GM23338 (cell line): ENCODE measurements at regions not wholly inside any gene's neighbourhood (a gene's known extent, or its start where the extent isn't known, plus 50 kb on each side); places are given as distances from the start of the nearest gene placed in this dataset.

ENCODE experiments used
- ATAC-seq: fragments of 200-7000 bp; cut with Tn5 transposase; 3 replicates; pipeline ENCODE4 v1.9.1; 2020
- DNase-seq: peaks from one replicate; pipeline ENCODE4 v3.0.0-alpha.2; 2015; ENCODE audit warnings: low spot score
- H2AFZ ChIP-seq: fragments of 200-600 bp; sonication (generic); 2 replicates; pipeline ENCODE4 v1.8.0; 2016; ENCODE audit warnings: antibody characterized with exemption, mild to moderate bottlenecking, moderate library complexity
- H3F3A ChIP-seq: fragments of 200-600 bp; sonication (generic); replicated peaks from 2 replicates; pipeline ENCODE4 v1.8.0; 2017; ENCODE audit warnings: antibody characterized with exemption, mixed run types, low read depth
- H3K27ac ChIP-seq: fragments of 200-600 bp; sonication (generic); 2 replicates; pipeline ENCODE4 v1.6.1; 2016; ENCODE audit warnings: low read depth
- H3K27me3 ChIP-seq: fragments of 200-600 bp; sonication (generic); 2 replicates; pipeline ENCODE4 v1.8.0; 2016; ENCODE audit warnings: mild to moderate bottlenecking, mixed run types, moderate library complexity; ENCODE audit not compliant: insufficient read depth
- H3K36me3 ChIP-seq: fragments of 200-600 bp; sonication (generic); 2 replicates; pipeline ENCODE4 v1.8.0; 2016; ENCODE audit warnings: mild to moderate bottlenecking; ENCODE audit not compliant: insufficient read depth
- H3K4me1 ChIP-seq: fragments of 200-600 bp; sonication (generic); 2 replicates; pipeline ENCODE4 v1.8.0; 2016; ENCODE audit warnings: mild to moderate bottlenecking, moderate library complexity; ENCODE audit not compliant: insufficient read depth
- H3K4me2 ChIP-seq: fragments of 200-600 bp; sonication (generic); 2 replicates; pipeline ENCODE4 v1.7.1; 2017; ENCODE audit warnings: mixed run types
- H3K4me3 ChIP-seq: fragments of 200-600 bp; sonication (generic); 2 replicates; pipeline ENCODE4 v1.6.1; 2016; ENCODE audit warnings: mixed run types
- H3K79me2 ChIP-seq: fragments of 200-600 bp; sonication (generic); replicated peaks from 2 replicates; pipeline ENCODE4 v1.8.0; 2017; ENCODE audit warnings: mild to moderate bottlenecking; ENCODE audit not compliant: insufficient read depth
- H3K9me2 ChIP-seq: fragments of 200-600 bp; sonication (generic); 2 replicates; pipeline ENCODE4 v1.8.0; 2017; ENCODE audit not compliant: insufficient read depth
- H4K20me1 ChIP-seq: fragments of 200-600 bp; sonication (generic); replicated peaks from 2 replicates; pipeline ENCODE4 v1.8.0; 2017; ENCODE audit warnings: mild to moderate bottlenecking; ENCODE audit not compliant: insufficient read depth
- H3K27ac Mint-ChIP-seq: 2 replicates; pipeline ENCODE4 v1.8.0; 2020; ENCODE audit warnings: inconsistent platforms, mild to moderate bottlenecking, moderate library complexity, mixed read lengths
- H3K27me3 Mint-ChIP-seq: 3 replicates; pipeline ENCODE4 v1.8.0; 2022; ENCODE audit warnings: low read depth, mild to moderate bottlenecking, moderate library complexity, mixed read lengths, inconsistent platforms; ENCODE audit not compliant: insufficient read depth, poor library complexity
- H3K36me3 Mint-ChIP-seq: 3 replicates; pipeline ENCODE4 v1.8.0; 2021; ENCODE audit warnings: low read depth, mild to moderate bottlenecking, inconsistent platforms, moderate library complexity, mixed read lengths
- H3K4me1 Mint-ChIP-seq: 3 replicates; pipeline ENCODE4 v1.8.0; 2020; ENCODE audit warnings: mild to moderate bottlenecking, inconsistent platforms, mixed read lengths
- H3K4me3 Mint-ChIP-seq: 3 replicates; pipeline ENCODE4 v1.8.0; 2021; ENCODE audit warnings: moderate library complexity, mild to moderate bottlenecking, inconsistent platforms, mixed read lengths
- H3K9me3 Mint-ChIP-seq: 3 replicates; pipeline ENCODE4 v1.8.0; 2020; ENCODE audit warnings: moderate library complexity, mild to moderate bottlenecking, inconsistent platforms, mixed read lengths
- CREB1 ChIP-seq: fragments of 250-450 bp; sonication (Bioruptor Pico); IDR thresholded peaks from 2 replicates; pipeline ENCODE4 v1.5.0; 2020; ENCODE audit warnings: low read depth, mild to moderate bottlenecking, moderate library complexity
- EZH2 ChIP-seq: fragments of 200-600 bp; sonication (generic); IDR thresholded peaks from one replicate; pipeline ENCODE4 v1.8.0; 2017; ENCODE audit warnings: antibody characterized with exemption, mild to moderate bottlenecking, low read depth; ENCODE audit not compliant: unreplicated experiment
- NANOG ChIP-seq: IDR thresholded peaks from 2 replicates; pipeline ENCODE4 v1.6.1; 2016; ENCODE audit warnings: antibody characterized with exemption, borderline replicate concordance
- POLR2AphosphoS5 ChIP-seq: IDR thresholded peaks from 2 replicates; pipeline ENCODE4 v1.6.1; 2016; ENCODE audit warnings: antibody characterized with exemption, low read depth
- STAT1 ChIP-seq: IDR thresholded peaks from one replicate; pipeline ENCODE4 v1.6.1; 2016; ENCODE audit warnings: antibody characterized with exemption; ENCODE audit not compliant: unreplicated experiment
- ZNF114 ChIP-seq: fragments of 250-450 bp; sonication (Bioruptor Pico); IDR thresholded peaks from 2 replicates; pipeline ENCODE4 v1.5.0; 2020; ENCODE audit warnings: mild to moderate bottlenecking, moderate library complexity
- ZNF331 ChIP-seq: fragments of 250-450 bp; sonication (Bioruptor Pico); IDR thresholded peaks from 2 replicates; pipeline ENCODE4 v1.5.0; 2020; ENCODE audit warnings: low read depth, mild to moderate bottlenecking, moderate library complexity
- TF ChIP-seq, protein P1 (sequence below): IDR thresholded peaks from 2 replicates; pipeline ENCODE4 v1.6.1; 2016; ENCODE audit warnings: antibody characterized with exemption
- TF ChIP-seq, protein P2 (sequence below): IDR thresholded peaks from one replicate; pipeline ENCODE4 v1.6.1; 2018; ENCODE audit warnings: antibody characterized with exemption; ENCODE audit not compliant: unreplicated experiment
- TF ChIP-seq, protein P3 (sequence below), 2 experiments: fragments of 200-600 bp in 1 of 2; sonication (generic) in 1 of 2; conservative IDR thresholded peaks; 2 replicates each; pipeline versions ENCODE4 v1.5.1 to v1.6.1; 2016 to 2017; ENCODE audit warnings: antibody characterized with exemption in 2 of 2, low read depth in 2 of 2, mild to moderate bottlenecking in 2 of 2, moderate library complexity in 1 of 2

DNA sequence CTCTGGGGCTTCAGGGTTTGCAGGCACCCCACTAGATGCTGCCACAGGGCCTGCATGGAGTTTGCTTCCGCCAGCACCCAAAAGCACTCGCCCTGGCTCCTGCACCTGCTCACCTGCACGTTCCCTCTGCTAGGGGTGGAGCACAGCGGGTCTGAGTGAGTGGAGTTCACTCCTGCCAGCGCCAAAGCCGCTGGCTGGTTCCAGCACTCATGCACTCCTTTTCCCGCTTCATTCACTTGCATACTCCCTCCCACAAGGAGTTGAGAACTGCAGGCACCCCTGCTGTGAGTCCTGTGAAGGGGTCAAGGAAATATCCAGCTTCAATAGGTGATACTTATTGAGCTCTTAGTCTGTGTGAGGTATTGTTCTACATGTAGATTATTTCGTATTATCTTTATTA lies 537.5 kb downstream of the NR2F2 start (continued):
- TF ChIP-seq, protein P1, sequence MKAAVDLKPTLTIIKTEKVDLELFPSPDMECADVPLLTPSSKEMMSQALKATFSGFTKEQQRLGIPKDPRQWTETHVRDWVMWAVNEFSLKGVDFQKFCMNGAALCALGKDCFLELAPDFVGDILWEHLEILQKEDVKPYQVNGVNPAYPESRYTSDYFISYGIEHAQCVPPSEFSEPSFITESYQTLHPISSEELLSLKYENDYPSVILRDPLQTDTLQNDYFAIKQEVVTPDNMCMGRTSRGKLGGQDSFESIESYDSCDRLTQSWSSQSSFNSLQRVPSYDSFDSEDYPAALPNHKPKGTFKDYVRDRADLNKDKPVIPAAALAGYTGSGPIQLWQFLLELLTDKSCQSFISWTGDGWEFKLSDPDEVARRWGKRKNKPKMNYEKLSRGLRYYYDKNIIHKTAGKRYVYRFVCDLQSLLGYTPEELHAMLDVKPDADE: no peak
- TF ChIP-seq CREB1 (CRISPR knock-in tag): no peak
- no peak for TF ChIP-seq EZH2
- no peak for TF ChIP-seq ZNF114 (CRISPR knock-in tag)

DNA sequence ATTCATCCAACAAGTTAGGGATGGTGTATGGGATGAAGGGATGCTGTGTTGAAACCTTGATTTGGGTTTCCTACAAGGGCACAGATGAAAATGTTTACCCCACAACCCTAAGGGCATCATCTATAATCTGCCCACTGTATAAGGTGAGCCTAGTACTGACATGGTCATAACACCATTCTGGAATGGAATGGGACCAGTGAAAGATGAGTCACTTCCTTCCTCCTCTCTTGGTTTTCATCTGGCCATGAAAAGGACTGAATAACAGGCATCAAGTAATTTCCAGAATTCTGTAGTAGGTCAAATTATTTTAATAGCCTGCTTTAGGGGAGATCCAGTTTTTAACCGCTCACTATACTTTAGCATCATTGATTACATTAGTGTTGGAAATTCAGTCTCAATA lies 538.6 kb downstream of the NR2F2 start:
- Histone ChIP-seq H3K9me2 (peaks cover 2% of the 10 kb centered on the region; the same call in 1 of the 2 replicates), H3K79me2 (no peaks in the 10 kb centered on the region), H2AFZ (no peak overlapping the region), H3K4me2 (no peak overlapping the region), H3F3A (no peaks in the 10 kb centered on the region), H3K36me3 (no peaks in the 10 kb centered on the region), H3K4me3 (no peak overlapping the region), H4K20me1 (no peaks in the 10 kb centered on the region), H3K4me1 (peaks cover 21% of the 10 kb centered on the region), H3K27me3 (no peaks in the 10 kb centered on the region), H3K27ac (no peak overlapping the region)
- no peak for ATAC-seq
- no peak overlapping the region for H3K4me3 Mint-ChIP-seq
- peaks cover 22% of the 10 kb centered on the region for H3K4me1 Mint-ChIP-seq
- peaks cover 7% of the 10 kb centered on the region for H3K27me3 Mint-ChIP-seq
- H3K36me3 Mint-ChIP-seq: peaks cover 11% of the 10 kb centered on the region; the same call in 1 of the 3 replicates
- TF ChIP-seq ZNF331 (no peak), EZH2 (no peak), NANOG (no peak), POLR2AphosphoS5 (no peak), STAT1 (no peak)
- TF ChIP-seq, protein P1: no peak
- TF ChIP-seq, protein P2, sequence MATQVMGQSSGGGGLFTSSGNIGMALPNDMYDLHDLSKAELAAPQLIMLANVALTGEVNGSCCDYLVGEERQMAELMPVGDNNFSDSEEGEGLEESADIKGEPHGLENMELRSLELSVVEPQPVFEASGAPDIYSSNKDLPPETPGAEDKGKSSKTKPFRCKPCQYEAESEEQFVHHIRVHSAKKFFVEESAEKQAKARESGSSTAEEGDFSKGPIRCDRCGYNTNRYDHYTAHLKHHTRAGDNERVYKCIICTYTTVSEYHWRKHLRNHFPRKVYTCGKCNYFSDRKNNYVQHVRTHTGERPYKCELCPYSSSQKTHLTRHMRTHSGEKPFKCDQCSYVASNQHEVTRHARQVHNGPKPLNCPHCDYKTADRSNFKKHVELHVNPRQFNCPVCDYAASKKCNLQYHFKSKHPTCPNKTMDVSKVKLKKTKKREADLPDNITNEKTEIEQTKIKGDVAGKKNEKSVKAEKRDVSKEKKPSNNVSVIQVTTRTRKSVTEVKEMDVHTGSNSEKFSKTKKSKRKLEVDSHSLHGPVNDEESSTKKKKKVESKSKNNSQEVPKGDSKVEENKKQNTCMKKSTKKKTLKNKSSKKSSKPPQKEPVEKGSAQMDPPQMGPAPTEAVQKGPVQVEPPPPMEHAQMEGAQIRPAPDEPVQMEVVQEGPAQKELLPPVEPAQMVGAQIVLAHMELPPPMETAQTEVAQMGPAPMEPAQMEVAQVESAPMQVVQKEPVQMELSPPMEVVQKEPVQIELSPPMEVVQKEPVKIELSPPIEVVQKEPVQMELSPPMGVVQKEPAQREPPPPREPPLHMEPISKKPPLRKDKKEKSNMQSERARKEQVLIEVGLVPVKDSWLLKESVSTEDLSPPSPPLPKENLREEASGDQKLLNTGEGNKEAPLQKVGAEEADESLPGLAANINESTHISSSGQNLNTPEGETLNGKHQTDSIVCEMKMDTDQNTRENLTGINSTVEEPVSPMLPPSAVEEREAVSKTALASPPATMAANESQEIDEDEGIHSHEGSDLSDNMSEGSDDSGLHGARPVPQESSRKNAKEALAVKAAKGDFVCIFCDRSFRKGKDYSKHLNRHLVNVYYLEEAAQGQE: no peak
- TF ChIP-seq, protein P3, sequence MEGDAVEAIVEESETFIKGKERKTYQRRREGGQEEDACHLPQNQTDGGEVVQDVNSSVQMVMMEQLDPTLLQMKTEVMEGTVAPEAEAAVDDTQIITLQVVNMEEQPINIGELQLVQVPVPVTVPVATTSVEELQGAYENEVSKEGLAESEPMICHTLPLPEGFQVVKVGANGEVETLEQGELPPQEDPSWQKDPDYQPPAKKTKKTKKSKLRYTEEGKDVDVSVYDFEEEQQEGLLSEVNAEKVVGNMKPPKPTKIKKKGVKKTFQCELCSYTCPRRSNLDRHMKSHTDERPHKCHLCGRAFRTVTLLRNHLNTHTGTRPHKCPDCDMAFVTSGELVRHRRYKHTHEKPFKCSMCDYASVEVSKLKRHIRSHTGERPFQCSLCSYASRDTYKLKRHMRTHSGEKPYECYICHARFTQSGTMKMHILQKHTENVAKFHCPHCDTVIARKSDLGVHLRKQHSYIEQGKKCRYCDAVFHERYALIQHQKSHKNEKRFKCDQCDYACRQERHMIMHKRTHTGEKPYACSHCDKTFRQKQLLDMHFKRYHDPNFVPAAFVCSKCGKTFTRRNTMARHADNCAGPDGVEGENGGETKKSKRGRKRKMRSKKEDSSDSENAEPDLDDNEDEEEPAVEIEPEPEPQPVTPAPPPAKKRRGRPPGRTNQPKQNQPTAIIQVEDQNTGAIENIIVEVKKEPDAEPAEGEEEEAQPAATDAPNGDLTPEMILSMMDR (conservative IDR thresholded peaks at IDR 0.05; ENCODE audit: low read depth in 2 of 2): no peak
- peaks cover 8% of the 10 kb centered on the region; the same call in 2 of the 3 replicates for H3K9me3 Mint-ChIP-seq
- H3K27ac Mint-ChIP-seq: no peak overlapping the region
- DNase-seq: no peak
